Hepatocyte (in vitro differentiated cells): ENCODE measurements at regions not wholly inside any gene's neighbourhood (a gene's known extent, or its start where the extent isn't known, plus 50 kb on each side); places are given as distances from the start of the nearest gene placed in this dataset.

ENCODE experiments used
- DNase-seq: peaks from one replicate; pipeline ENCODE4 v3.0.0-alpha.2; 2016; ENCODE audit warnings: low spot score
- H2AFZ ChIP-seq: fragments of 200-600 bp; sonication (generic); 2 replicates; pipeline ENCODE4 v1.6.0; 2016; ENCODE audit warnings: antibody characterized with exemption, mild to moderate bottlenecking
- H3K27ac ChIP-seq: fragments of 200-600 bp; sonication (generic); 2 replicates; pipeline ENCODE4 v1.5.1; 2016; ENCODE audit warnings: mild to moderate bottlenecking
- H3K27me3 ChIP-seq: fragments of 200-600 bp; sonication (generic); 2 replicates; pipeline ENCODE4 v1.6.1; 2016
- H3K36me3 ChIP-seq: fragments of 200-600 bp; sonication (generic); replicated peaks from 2 replicates; pipeline ENCODE4 v1.5.1; 2016; ENCODE audit warnings: low read depth; ENCODE audit not compliant: insufficient read depth
- H3K4me1 ChIP-seq: fragments of 200-600 bp; sonication (generic); 2 replicates; pipeline ENCODE4 v1.5.1; 2016; ENCODE audit warnings: mild to moderate bottlenecking, moderate library complexity; ENCODE audit not compliant: insufficient read depth
- H3K4me2 ChIP-seq: fragments of 200-600 bp; sonication (generic); 2 replicates; pipeline ENCODE4 v1.6.0; 2016
- H3K4me3 ChIP-seq: fragments of 200-600 bp; sonication (generic); 2 replicates; pipeline ENCODE4 v1.5.1; 2016; ENCODE audit warnings: mild to moderate bottlenecking
- H3K79me2 ChIP-seq: fragments of 200-600 bp; sonication (generic); 2 replicates; pipeline ENCODE4 v1.6.0; 2017; ENCODE audit warnings: mild to moderate bottlenecking
- H3K9me2 ChIP-seq: fragments of 200-600 bp; sonication (generic); replicated peaks from 2 replicates; pipeline ENCODE4 v1.6.0; 2017; ENCODE audit warnings: mild to moderate bottlenecking; ENCODE audit not compliant: insufficient read depth
- H3K9me3 ChIP-seq: fragments of 200-600 bp; sonication (generic); 2 replicates; pipeline ENCODE4 v1.5.1; 2016; ENCODE audit warnings: low read depth, mild to moderate bottlenecking
- H4K20me1 ChIP-seq: fragments of 200-600 bp; sonication (generic); 2 replicates; pipeline ENCODE4 v1.6.0; 2016; ENCODE audit warnings: mild to moderate bottlenecking; ENCODE audit not compliant: insufficient read depth, poor library complexity, severe bottlenecking
- CTCF ChIP-seq: fragments of 200-600 bp; sonication (generic); IDR thresholded peaks from 2 replicates; pipeline ENCODE4 v1.5.1; 2016; ENCODE audit warnings: antibody characterized with exemption, mild to moderate bottlenecking; ENCODE audit not compliant: poor library complexity
- EZH2 ChIP-seq: fragments of 200-600 bp; sonication (generic); IDR thresholded peaks from 2 replicates; pipeline ENCODE4 v1.6.1; 2016; ENCODE audit warnings: antibody characterized with exemption, mild to moderate bottlenecking, borderline replicate concordance
- EZH2phosphoT487 ChIP-seq: fragments of 200-600 bp; sonication (generic); IDR thresholded peaks from one replicate; pipeline ENCODE4 v1.6.1; 2018; ENCODE audit warnings: antibody characterized with exemption, mild to moderate bottlenecking, low read depth, moderate library complexity; ENCODE audit not compliant: unreplicated experiment, severe bottlenecking
- WGBS: methylation state at CpG from one replicate; pipeline ENCODE4 v1.1.6; 2016; ENCODE audit warnings: low lambda C conversion rate; ENCODE audit errors: missing lambda C conversion rate; 5-methylcytosine and 5-hydroxymethylcytosine counted together

DNA sequence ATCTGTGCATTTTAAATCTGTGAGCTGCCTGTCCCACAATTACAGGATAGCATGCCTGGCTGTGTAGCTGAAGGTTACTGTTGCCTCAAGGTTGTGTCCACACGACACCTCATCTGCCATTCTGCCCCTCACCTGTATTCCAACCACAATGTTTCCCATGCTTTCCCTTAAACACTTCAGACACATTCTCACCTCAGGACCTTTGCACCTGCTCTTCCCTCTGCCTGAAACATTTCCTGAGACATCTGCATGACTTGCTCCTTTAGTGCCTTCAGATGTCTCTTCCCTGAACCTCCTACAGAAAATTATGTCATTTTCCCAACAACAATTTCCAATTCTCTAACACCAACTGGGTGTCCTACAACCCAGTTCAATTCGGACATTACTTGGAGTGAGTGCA lies 120.4 kb downstream of the ZNF608 start:
- Histone ChIP-seq H3K36me3 (no peaks in the 10 kb centered on the region), H3K27ac (no peak overlapping the region), H3K4me3 (no peak overlapping the region), H3K79me2 (no peaks in the 10 kb centered on the region), H3K4me1 (peaks cover 14% of the 10 kb centered on the region), H3K9me3 (no peaks in the 10 kb centered on the region), H3K4me2 (no peak overlapping the region), H4K20me1 (no peaks in the 10 kb centered on the region), H3K27me3 (no peaks in the 10 kb centered on the region), H3K9me2 (no peaks in the 10 kb centered on the region), H2AFZ (no peak overlapping the region)
- 100% methylated on average over 2 of the region's 2 CpGs for WGBS
- TF ChIP-seq CTCF (no peak), EZH2phosphoT487 (no peak)
- no peak for DNase-seq

GRCh38 chr5:124623265-124623664 lies 123.2 kb downstream of the ZNF608 start:
- TF ChIP-seq EZH2 (no peak), EZH2phosphoT487 (no peak), CTCF (no peak)
- Histone ChIP-seq H3K79me2 (no peaks in the 10 kb centered on the region), H3K27ac (no peak overlapping the region), H3K4me1 (no peaks in the 10 kb centered on the region), H3K4me2 (no peak overlapping the region), H3K4me3 (no peak overlapping the region), H3K27me3 (no peaks in the 10 kb centered on the region), H3K9me2 (no peaks in the 10 kb centered on the region), H3K36me3 (no peaks in the 10 kb centered on the region), H2AFZ (no peak overlapping the region), H3K9me3 (no peaks in the 10 kb centered on the region), H4K20me1 (no peaks in the 10 kb centered on the region)
- WGBS: 79% methylated on average over 5 of the region's 5 CpGs
- no peak for DNase-seq

DNA sequence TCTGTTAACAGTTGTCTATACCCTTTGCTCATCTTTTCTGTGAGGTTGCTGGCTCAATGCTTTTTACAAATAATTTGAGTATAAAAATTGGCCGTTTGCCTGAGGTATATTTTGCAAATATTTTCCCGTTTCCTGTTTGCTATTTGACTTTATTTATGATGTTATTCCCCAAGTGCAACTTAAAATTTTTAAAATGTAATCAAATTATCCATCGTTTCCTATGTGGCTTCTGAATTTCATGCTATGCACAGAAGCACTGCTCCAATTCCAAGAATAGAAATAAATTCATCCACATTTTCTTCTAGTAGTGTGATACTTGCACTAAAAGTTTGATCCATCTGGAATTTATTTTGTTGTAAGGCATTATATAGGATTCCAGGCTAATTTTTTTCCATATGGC lies 123.6 kb downstream of the ZNF608 start:
- Histone ChIP-seq H2AFZ (no peak overlapping the region), H3K9me2 (no peaks in the 10 kb centered on the region), H3K79me2 (no peaks in the 10 kb centered on the region), H3K9me3 (no peaks in the 10 kb centered on the region), H3K4me2 (no peak overlapping the region), H4K20me1 (no peaks in the 10 kb centered on the region), H3K4me1 (no peaks in the 10 kb centered on the region), H3K27me3 (no peaks in the 10 kb centered on the region), H3K36me3 (no peaks in the 10 kb centered on the region), H3K4me3 (no peak overlapping the region), H3K27ac (no peak overlapping the region)
- 90% methylated on average over 3 of the region's 3 CpGs for WGBS
- DNase-seq: no peak
- TF ChIP-seq EZH2: no peak
- no peak for TF ChIP-seq EZH2phosphoT487
- TF ChIP-seq CTCF: no peak

- Histone ChIP-seq H3K4me3 (no peak overlapping the region), H3K9me3 (no peaks in the 10 kb centered on the region), H3K4me2 (no peak overlapping the region), H3K27me3 (no peaks in the 10 kb centered on the region), H3K4me1 (no peaks in the 10 kb centered on the region), H4K20me1 (no peaks in the 10 kb centered on the region), H2AFZ (no peak overlapping the region), H3K79me2 (no peaks in the 10 kb centered on the region), H3K36me3 (no peaks in the 10 kb centered on the region), H3K9me2 (no peaks in the 10 kb centered on the region), H3K27ac (no peak overlapping the region)
- TF ChIP-seq EZH2phosphoT487 (no peak), CTCF (no peak), EZH2 (no peak)
- 75% methylated on average over 5 of the region's 5 CpGs for WGBS
- DNase-seq: no peak
Measured at GRCh38 chr5:124621279-124621678, 125.2 kb downstream of the ZNF608 start.
